ENCODE measurements at regions not wholly inside any gene's neighbourhood (a gene's known extent, or its start where the extent isn't known, plus 50 kb on each side); places are given as distances from the start of the nearest gene placed in this dataset.
"Not testable (repeated sequence)": the region's sequence is repeated elsewhere in the genome, so short reads cannot be mapped to it uniquely, and the experiment has no call there.

- no peak for DNase-seq (ENCODE audit: low spot score)
These were observed 199.7 kb upstream of the PITRM1 start for GRCh38 chr10:3372281-3372680.

- DNase-seq (ENCODE audit: low spot score): not testable (repeated sequence)
These were observed 199.0 kb upstream of the PITRM1 start for GRCh38 chr10:3371624-3372023.

- DNase-seq (ENCODE audit: low spot score): no peak
These were observed 194.3 kb upstream of the PITRM1 start for GRCh38 chr10:3366735-3367405.

- DNase-seq (ENCODE audit: low spot score): no peak
These were observed 193.5 kb upstream of the PITRM1 start for GRCh38 chr10:3366043-3366442.

GRCh38 chr10:3365630-3366029 is 193.0 kb upstream of the PITRM1 start:
- DNase-seq (ENCODE audit: low spot score): no peak

GRCh38 chr10:3364768-3365480 is 192.3 kb upstream of the PITRM1 start:
- no peak for DNase-seq (ENCODE audit: low spot score)

GRCh38 chr10:3363311-3364045 is 190.9 kb upstream of the PITRM1 start:
- DNase-seq (ENCODE audit: low spot score): no peak

- no peak for DNase-seq (ENCODE audit: low spot score)
These were observed 189.8 kb upstream of the PITRM1 start for GRCh38 chr10:3362394-3362793.

- no peak for DNase-seq (ENCODE audit: low spot score)
These were observed 189.1 kb upstream of the PITRM1 start for GRCh38 chr10:3361640-3362039.

GRCh38 chr10:3357737-3358136 is 185.2 kb upstream of the PITRM1 start:
- no peak for DNase-seq (ENCODE audit: low spot score)

GRCh38 chr10:3355536-3355935 is 183.0 kb upstream of the PITRM1 start:
- no peak for DNase-seq (ENCODE audit: low spot score)

GRCh38 chr10:3354174-3354900 is 181.8 kb upstream of the PITRM1 start:
- DNase-seq (ENCODE audit: low spot score): no peak

GRCh38 chr10:3353235-3353634 is 180.7 kb upstream of the PITRM1 start:
- peak; percentile 49 for DNase-seq (ENCODE audit: low spot score)

GRCh38 chr10:3350617-3351258 is 178.2 kb upstream of the PITRM1 start:
- peak; percentile 44 for DNase-seq (ENCODE audit: low spot score)

GRCh38 chr10:3350205-3350604 is 177.6 kb upstream of the PITRM1 start:
- DNase-seq (ENCODE audit: low spot score): no peak

- no peak for DNase-seq (ENCODE audit: low spot score)
These were observed 176.0 kb upstream of the PITRM1 start for GRCh38 chr10:3348564-3348963.

GRCh38 chr10:3347413-3348182 is 175.0 kb upstream of the PITRM1 start:
- no peak for DNase-seq (ENCODE audit: low spot score)

GRCh38 chr10:3346851-3347250 is 174.3 kb upstream of the PITRM1 start:
- no peak for DNase-seq (ENCODE audit: low spot score)

GRCh38 chr10:3342771-3343170 is 170.2 kb upstream of the PITRM1 start:
- no peak for DNase-seq (ENCODE audit: low spot score)

GRCh38 chr10:3340127-3340730 is 167.6 kb upstream of the PITRM1 start:
- DNase-seq (ENCODE audit: low spot score): no peak

GRCh38 chr10:3339531-3339950 is 167.0 kb upstream of the PITRM1 start:
- DNase-seq (ENCODE audit: low spot score): peak; percentile 28

Data from pons (tissue), 1 donor.